H9 (cell line): ENCODE measurements at regions not wholly inside any gene's neighbourhood (a gene's known extent, or its start where the extent isn't known, plus 50 kb on each side); places are given as distances from the start of the nearest gene placed in this dataset.

Experiments used
- DNase-seq: peaks from one replicate; pipeline ENCODE4 v3.0.0-alpha.2; 2017
- H2AFZ ChIP-seq: one replicate; pipeline ENCODE4 v1.6.1; 2013; ENCODE audit warnings: mild to moderate bottlenecking, low read length, control low read depth, moderate library complexity
- H2AK5ac ChIP-seq: 2 replicates; pipeline ENCODE4 v1.6.1; 2013; ENCODE audit warnings: low read length, control low read depth, mixed read lengths; ENCODE audit not compliant: insufficient read length
- H2BK120ac ChIP-seq: one replicate; pipeline ENCODE4 v1.6.1; 2013; ENCODE audit warnings: low read depth, mild to moderate bottlenecking, low read length, control low read depth, inconsistent platforms; ENCODE audit not compliant: poor library complexity, severe bottlenecking
- H2BK12ac ChIP-seq: 2 replicates; pipeline ENCODE4 v1.6.1; 2013; ENCODE audit warnings: low read length, control low read depth, mixed read lengths, low read depth; ENCODE audit not compliant: insufficient read length
- H2BK15ac ChIP-seq: 2 replicates; pipeline ENCODE4 v1.6.1; 2013; ENCODE audit warnings: low read depth, low read length, control low read depth
- H2BK20ac ChIP-seq: one replicate; pipeline ENCODE4 v1.6.1; 2013; ENCODE audit warnings: low read depth, mild to moderate bottlenecking, low read length, control low read depth, inconsistent platforms; ENCODE audit not compliant: poor library complexity, severe bottlenecking
- H2BK5ac ChIP-seq: 2 replicates; pipeline ENCODE4 v1.6.1; 2013; ENCODE audit warnings: low read length, control low read depth, mixed read lengths; ENCODE audit not compliant: insufficient read length
- H3K14ac ChIP-seq: 2 replicates; pipeline ENCODE4 v1.6.1; 2013; ENCODE audit warnings: low read length, control low read depth; ENCODE audit not compliant: insufficient read depth
- H3K18ac ChIP-seq: 2 replicates; pipeline ENCODE4 v1.6.1; 2013; ENCODE audit warnings: low read depth, mild to moderate bottlenecking, mixed read lengths, low read length, control low read depth; ENCODE audit not compliant: insufficient read length
- H3K23ac ChIP-seq: 2 replicates; pipeline ENCODE4 v1.6.1; 2013; ENCODE audit warnings: low read length, control low read depth, mixed read lengths, low read depth; ENCODE audit not compliant: insufficient read length
- H3K23me2 ChIP-seq: 2 replicates; pipeline ENCODE4 v1.6.1; 2013; ENCODE audit warnings: low read depth, mild to moderate bottlenecking, mixed read lengths, low read length, control low read depth; ENCODE audit not compliant: insufficient read length, poor library complexity, severe bottlenecking
- H3K27ac ChIP-seq: 2 replicates; pipeline ENCODE4 v1.5.1; 2013; ENCODE audit warnings: low read length, control low read depth, mixed read lengths, low read depth; ENCODE audit not compliant: insufficient read length
- H3K27me3 ChIP-seq: 2 replicates; pipeline ENCODE4 v1.6.1; 2013; ENCODE audit warnings: low read length, control low read depth, inconsistent platforms; ENCODE audit not compliant: insufficient read depth
- H3K4ac ChIP-seq: 2 replicates; pipeline ENCODE4 v1.6.1; 2013; ENCODE audit warnings: low read depth, mild to moderate bottlenecking, control low read depth, inconsistent platforms, low read length, moderate library complexity
- H3K4me1 ChIP-seq: 2 replicates; pipeline ENCODE4 v1.6.1; 2013; ENCODE audit warnings: low read length, control low read depth, inconsistent platforms; ENCODE audit not compliant: insufficient read depth
- H3K4me2 ChIP-seq: 2 replicates; pipeline ENCODE4 v1.6.1; 2013; ENCODE audit warnings: low read length, control low read depth, mixed read lengths; ENCODE audit not compliant: insufficient read length, insufficient read depth
- H3K56ac ChIP-seq: 2 replicates; pipeline ENCODE4 v1.6.1; 2013; ENCODE audit warnings: low read depth, mild to moderate bottlenecking, mixed read lengths, low read length, control low read depth; ENCODE audit not compliant: insufficient read length
- H3K79me1 ChIP-seq: 2 replicates; pipeline ENCODE4 v1.6.1; 2013; ENCODE audit warnings: low read depth, mild to moderate bottlenecking, moderate library complexity, low read length, control low read depth, inconsistent platforms; ENCODE audit not compliant: insufficient read depth, poor library complexity, severe bottlenecking
- H3K79me2 ChIP-seq: 2 replicates; pipeline ENCODE4 v1.6.1; 2013; ENCODE audit warnings: low read length, control low read depth, inconsistent platforms; ENCODE audit not compliant: insufficient read depth
- H3K9ac ChIP-seq: 2 replicates; pipeline ENCODE4 v1.6.1; 2013; ENCODE audit warnings: low read length, control low read depth, mixed read lengths; ENCODE audit not compliant: insufficient read length; ENCODE audit errors: extremely low read depth
- H3K9me3 ChIP-seq: one replicate; pipeline ENCODE4 v1.6.1; 2013; ENCODE audit warnings: low read depth, low read length, inconsistent platforms; ENCODE audit not compliant: control insufficient read depth
- H3T11ph ChIP-seq: one replicate; pipeline ENCODE4 v1.6.1; 2013; ENCODE audit warnings: mild to moderate bottlenecking, low read length, control low read depth, inconsistent platforms
- H4K20me1 ChIP-seq: one replicate; pipeline ENCODE4 v1.6.1; 2013; ENCODE audit not compliant: control insufficient read depth, insufficient read length, insufficient read depth
- H4K5ac ChIP-seq: 2 replicates; pipeline ENCODE4 v1.6.1; 2013; ENCODE audit warnings: low read depth, mild to moderate bottlenecking, mixed read lengths, low read length, control low read depth; ENCODE audit not compliant: insufficient read length
- H4K8ac ChIP-seq: replicated peaks from 2 replicates; pipeline ENCODE4 v1.6.1; 2013; ENCODE audit warnings: low read length, control low read depth, mixed read lengths, low read depth; ENCODE audit not compliant: insufficient read length
- H4K91ac ChIP-seq: 2 replicates; pipeline ENCODE4 v1.6.1; 2013; ENCODE audit warnings: low read depth, mild to moderate bottlenecking, moderate library complexity, mixed read lengths, low read length, control low read depth; ENCODE audit not compliant: insufficient read length
- H3K27ac Mint-ChIP-seq, 3 experiments: 2 replicates in 2 of 3; 3 replicates in 1 of 3; pipeline ENCODE4 v1.8.0; 2020 to 2021; ENCODE audit warnings: mixed read lengths in 3 of 3, mild to moderate bottlenecking in 1 of 3, moderate library complexity in 1 of 3
- H3K27me3 Mint-ChIP-seq: 2 replicates; pipeline ENCODE4 v1.8.0; 2021; ENCODE audit warnings: low read depth, mild to moderate bottlenecking, moderate library complexity, mixed read lengths
- H3K36me3 Mint-ChIP-seq, 3 experiments: 2 replicates in 2 of 3; 3 replicates in 1 of 3; pipeline ENCODE4 v1.8.0; 2020 to 2021; ENCODE audit warnings: low read depth in 3 of 3, mixed read lengths in 3 of 3; ENCODE audit not compliant: insufficient read depth in 1 of 3
- H3K4me1 Mint-ChIP-seq, 2 experiments: 2 replicates each; pipeline ENCODE4 v1.8.0; 2020; ENCODE audit warnings: mixed read lengths in 2 of 2
- H3K4me3 Mint-ChIP-seq, 2 experiments: 2 replicates in 1 of 2; 3 replicates in 1 of 2; pipeline ENCODE4 v1.8.0; 2020 to 2021; ENCODE audit warnings: mild to moderate bottlenecking in 2 of 2, mixed read lengths in 2 of 2, moderate library complexity in 1 of 2
- H3K9me3 Mint-ChIP-seq, 2 experiments: 2 replicates in 1 of 2; 3 replicates in 1 of 2; pipeline ENCODE4 v1.8.0; 2020; ENCODE audit warnings: mild to moderate bottlenecking in 2 of 2, mixed read lengths in 2 of 2, moderate library complexity in 1 of 2
- WGBS: extraction: QIAGEN DNeasy Blood & Tissue Kit; methylation state at CpG from one replicate; pipeline ENCODE4 v1.1.7; 2013; ENCODE audit warnings: missing lambda C conversion rate, low lambda C conversion rate, mixed read lengths; ENCODE audit not compliant: insufficient read length; ENCODE audit errors: extremely low coverage; 5-methylcytosine and 5-hydroxymethylcytosine counted together
- TF ChIP-seq, protein P1 (sequence below): fragments of 200-600 bp; sonication (generic); conservative IDR thresholded peaks from 3 replicates; pipeline ENCODE4 v1.8.0; 2021; ENCODE audit warnings: antibody characterized with exemption, mild to moderate bottlenecking

DNA sequence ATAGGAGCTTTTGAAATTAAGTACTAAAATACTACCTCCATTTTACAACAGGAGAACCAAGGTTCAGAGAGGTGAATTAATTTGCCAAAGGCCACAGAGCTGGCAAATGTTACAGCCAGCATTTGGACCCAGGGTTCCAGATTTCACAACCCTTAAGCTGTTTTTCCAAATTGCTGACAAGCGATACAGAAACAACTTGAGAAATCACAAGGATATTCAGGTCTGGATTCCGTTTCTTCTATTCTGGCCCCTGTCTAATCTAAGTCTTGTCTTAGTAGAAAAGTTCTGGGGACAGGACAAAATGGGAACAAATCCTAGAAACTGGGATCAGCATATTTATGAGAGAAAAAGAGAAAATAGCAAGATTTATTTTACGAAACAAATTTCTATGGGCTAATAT lies 103.1 kb upstream of the PRLR start:
- Histone ChIP-seq H3K23me2 (no peaks in the 10 kb centered on the region), H3K23ac (no peak overlapping the region), H3K79me2 (no peaks in the 10 kb centered on the region), H4K5ac (no peak overlapping the region), H3K4ac (no peak overlapping the region), H3K79me1 (no peaks in the 10 kb centered on the region), H3K14ac (no peak overlapping the region), H2BK5ac (no peak overlapping the region), H4K20me1 (no peaks in the 10 kb centered on the region), H2AK5ac (no peak overlapping the region), H3K18ac (no peak overlapping the region), H3K9me3 (no peaks in the 10 kb centered on the region), H4K8ac (no peak overlapping the region), H3K27ac (no peak overlapping the region), H3K4me1 (peaks cover 8% of the 10 kb centered on the region; the same call in 1 of the 2 replicates), H2BK120ac (no peak overlapping the region), H2BK15ac (no peak overlapping the region), H2AFZ (no peak overlapping the region), H3K9ac (no peak overlapping the region), H3K27me3 (no peaks in the 10 kb centered on the region), H3K4me2 (no peak overlapping the region), H3T11ph (no peak overlapping the region), H4K91ac (no peak overlapping the region), H2BK20ac (no peak overlapping the region), H3K56ac (no peak overlapping the region), H2BK12ac (no peak overlapping the region)
- H3K4me1 Mint-ChIP-seq = peaks cover 45 to 49% of the 10 kb centered on the region in 2 experiments
- TF ChIP-seq, protein P1, sequence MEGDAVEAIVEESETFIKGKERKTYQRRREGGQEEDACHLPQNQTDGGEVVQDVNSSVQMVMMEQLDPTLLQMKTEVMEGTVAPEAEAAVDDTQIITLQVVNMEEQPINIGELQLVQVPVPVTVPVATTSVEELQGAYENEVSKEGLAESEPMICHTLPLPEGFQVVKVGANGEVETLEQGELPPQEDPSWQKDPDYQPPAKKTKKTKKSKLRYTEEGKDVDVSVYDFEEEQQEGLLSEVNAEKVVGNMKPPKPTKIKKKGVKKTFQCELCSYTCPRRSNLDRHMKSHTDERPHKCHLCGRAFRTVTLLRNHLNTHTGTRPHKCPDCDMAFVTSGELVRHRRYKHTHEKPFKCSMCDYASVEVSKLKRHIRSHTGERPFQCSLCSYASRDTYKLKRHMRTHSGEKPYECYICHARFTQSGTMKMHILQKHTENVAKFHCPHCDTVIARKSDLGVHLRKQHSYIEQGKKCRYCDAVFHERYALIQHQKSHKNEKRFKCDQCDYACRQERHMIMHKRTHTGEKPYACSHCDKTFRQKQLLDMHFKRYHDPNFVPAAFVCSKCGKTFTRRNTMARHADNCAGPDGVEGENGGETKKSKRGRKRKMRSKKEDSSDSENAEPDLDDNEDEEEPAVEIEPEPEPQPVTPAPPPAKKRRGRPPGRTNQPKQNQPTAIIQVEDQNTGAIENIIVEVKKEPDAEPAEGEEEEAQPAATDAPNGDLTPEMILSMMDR = no peak
- no CpG with 5 or more reads among the region's 3 CpGs for WGBS
- H3K36me3 Mint-ChIP-seq = peaks cover 0 to 2% (median 1%) of the 10 kb centered on the region in 3 experiments; a peak in 2 of 7 replicates
- peaks cover 0 to 2% of the 10 kb centered on the region in 2 experiments; a peak in 1 of 5 replicates for H3K9me3 Mint-ChIP-seq
- H3K27ac Mint-ChIP-seq = no peak overlapping the region
- H3K27me3 Mint-ChIP-seq = no peaks in the 10 kb centered on the region
- no peak overlapping the region for H3K4me3 Mint-ChIP-seq
- no peak for DNase-seq
